ENCODE measurements at regions not wholly inside any gene's neighbourhood (a gene's known extent, or its start where the extent isn't known, plus 50 kb on each side); places are given as distances from the start of the nearest gene placed in this dataset.

DNA sequence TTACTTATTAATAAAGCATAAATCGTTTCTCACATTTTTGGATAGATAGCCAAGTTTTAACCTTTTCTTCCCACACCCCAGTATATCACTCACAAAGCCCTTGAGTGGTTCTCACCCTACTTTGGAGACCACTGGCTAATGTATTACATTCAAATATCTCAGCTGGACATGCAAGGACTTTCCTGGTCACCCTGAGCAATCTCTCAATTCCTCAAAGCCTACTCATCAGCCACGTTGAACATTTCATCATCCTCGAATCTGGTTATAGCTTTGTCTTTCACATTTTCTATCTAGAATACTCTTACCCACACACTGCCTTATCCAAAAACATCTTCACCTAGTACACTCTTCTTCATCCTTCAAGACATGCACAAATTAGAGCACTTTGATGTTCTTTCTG is 71.1 kb upstream of the MAPRE2 start:
- H3K4me3 ChIP-seq (ENCODE audit: low read length), result no peak overlapping the region
- DNase-seq (ENCODE audit: low read depth), result peak; percentile 25
- TF ChIP-seq, protein P1, sequence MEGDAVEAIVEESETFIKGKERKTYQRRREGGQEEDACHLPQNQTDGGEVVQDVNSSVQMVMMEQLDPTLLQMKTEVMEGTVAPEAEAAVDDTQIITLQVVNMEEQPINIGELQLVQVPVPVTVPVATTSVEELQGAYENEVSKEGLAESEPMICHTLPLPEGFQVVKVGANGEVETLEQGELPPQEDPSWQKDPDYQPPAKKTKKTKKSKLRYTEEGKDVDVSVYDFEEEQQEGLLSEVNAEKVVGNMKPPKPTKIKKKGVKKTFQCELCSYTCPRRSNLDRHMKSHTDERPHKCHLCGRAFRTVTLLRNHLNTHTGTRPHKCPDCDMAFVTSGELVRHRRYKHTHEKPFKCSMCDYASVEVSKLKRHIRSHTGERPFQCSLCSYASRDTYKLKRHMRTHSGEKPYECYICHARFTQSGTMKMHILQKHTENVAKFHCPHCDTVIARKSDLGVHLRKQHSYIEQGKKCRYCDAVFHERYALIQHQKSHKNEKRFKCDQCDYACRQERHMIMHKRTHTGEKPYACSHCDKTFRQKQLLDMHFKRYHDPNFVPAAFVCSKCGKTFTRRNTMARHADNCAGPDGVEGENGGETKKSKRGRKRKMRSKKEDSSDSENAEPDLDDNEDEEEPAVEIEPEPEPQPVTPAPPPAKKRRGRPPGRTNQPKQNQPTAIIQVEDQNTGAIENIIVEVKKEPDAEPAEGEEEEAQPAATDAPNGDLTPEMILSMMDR (IDR thresholded peaks at IDR 0.05; ENCODE audit: insufficient read depth, low read depth, low read length, missing control alignments), result no peak

DNA sequence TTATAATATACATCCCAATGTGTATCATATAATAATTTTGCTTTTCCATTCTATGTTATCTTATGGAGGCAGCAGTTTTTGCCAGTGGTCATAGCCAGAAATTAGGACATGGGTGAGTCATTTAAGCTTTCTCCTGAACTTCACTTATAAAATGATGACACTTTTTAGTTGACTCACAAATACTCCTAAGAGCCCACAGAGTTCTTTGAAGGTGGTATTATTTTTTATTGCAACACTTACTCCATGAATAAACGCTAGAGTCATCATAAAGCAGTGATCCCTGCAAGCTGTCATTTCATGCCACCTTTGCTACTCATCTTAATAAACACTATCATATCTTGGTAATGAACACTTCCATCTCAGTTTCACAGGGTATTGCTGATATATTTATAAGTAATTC is 69.9 kb upstream of the MAPRE2 start:
- H3K4me3 ChIP-seq (ENCODE audit: low read length), result no peak overlapping the region
- peak; percentile 68 for DNase-seq (ENCODE audit: low read depth)
- TF ChIP-seq, protein P1 (IDR thresholded peaks at IDR 0.05; ENCODE audit: insufficient read depth, low read depth, low read length, missing control alignments), result no peak

DNA sequence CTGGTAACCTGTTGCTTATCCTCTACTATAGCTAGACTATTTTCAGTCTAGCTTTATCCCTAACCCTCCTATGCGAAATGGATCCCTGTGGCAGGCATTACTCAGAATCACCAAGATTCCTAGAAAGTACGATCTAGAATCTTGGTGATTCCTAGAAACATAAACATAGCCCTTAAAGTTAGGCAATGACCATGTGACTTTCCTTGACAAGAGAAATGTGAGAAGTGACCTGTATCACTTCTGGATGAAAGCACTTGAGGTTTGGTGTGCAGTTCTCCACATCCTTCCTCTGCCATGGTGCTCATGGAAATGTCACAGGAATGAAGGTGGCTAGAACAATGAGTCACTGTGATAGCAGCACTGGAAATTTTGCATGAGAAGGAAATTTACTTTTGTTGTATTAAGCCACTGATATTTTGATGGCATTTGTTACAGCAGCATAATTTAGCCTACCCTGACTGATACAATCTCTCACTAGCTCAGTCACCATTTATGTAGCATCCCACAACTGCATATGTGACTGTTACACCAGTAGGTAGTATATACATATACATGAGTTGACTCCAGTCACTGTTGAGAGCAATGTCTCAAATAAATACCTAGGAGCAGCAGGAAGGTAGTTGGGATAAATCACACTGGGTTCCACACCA is 68.3 kb upstream of the MAPRE2 start:
- DNase-seq (ENCODE audit: low read depth), result no peak
- TF ChIP-seq, protein P1 (IDR thresholded peaks at IDR 0.05; ENCODE audit: insufficient read depth, low read depth, low read length, missing control alignments), result no peak
- H3K4me3 ChIP-seq (ENCODE audit: low read length), result no peak overlapping the region

DNA sequence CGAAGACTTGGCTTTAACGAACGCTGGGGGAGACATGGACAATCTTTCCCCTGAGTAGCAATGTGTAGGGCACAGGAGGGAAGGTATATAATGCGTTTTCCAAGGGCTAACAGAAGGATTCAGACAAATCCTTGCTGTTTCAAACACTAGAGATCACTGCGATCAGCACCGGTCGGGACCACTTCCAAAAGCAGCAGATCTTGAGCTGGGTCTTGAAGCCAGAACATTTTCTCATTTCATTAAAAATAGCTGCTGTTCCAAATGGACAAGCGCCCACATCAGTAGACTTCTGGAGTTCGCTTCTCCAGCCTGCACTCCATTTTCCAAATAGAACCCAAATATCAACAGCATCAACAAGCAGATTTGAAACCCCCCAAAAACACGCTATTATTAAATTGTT is 65.1 kb upstream of the MAPRE2 start:
- no peak overlapping the region for H3K4me3 ChIP-seq (ENCODE audit: low read length)
- DNase-seq (ENCODE audit: low read depth), result no peak
- TF ChIP-seq, protein P1 (IDR thresholded peaks at IDR 0.05; ENCODE audit: insufficient read depth, low read depth, low read length, missing control alignments), result no peak

DNA sequence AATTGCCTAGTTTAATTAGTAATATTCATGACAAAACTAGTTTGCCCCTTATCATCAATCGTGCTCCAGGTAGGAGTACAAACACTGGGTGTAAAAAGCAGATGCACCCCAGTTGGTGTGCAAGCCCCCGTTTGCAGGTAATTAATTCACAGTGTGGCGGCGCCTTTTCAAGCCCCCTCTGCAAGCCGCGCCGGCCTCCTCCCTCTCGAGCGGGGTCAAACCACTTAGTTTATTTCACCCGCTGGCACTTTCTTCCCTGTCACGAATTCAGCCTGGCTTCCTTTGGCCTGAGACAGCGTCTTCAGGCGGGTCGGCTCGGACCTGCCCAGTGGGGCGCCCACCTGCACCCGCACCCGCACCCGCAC is 64.7 kb upstream of the MAPRE2 start:
- no peak for DNase-seq (ENCODE audit: low read depth)
- TF ChIP-seq, protein P1 (IDR thresholded peaks at IDR 0.05; ENCODE audit: insufficient read depth, low read depth, low read length, missing control alignments), result no peak
- peak overlapping the region; percentile 18 for H3K4me3 ChIP-seq (ENCODE audit: low read length)

DNA sequence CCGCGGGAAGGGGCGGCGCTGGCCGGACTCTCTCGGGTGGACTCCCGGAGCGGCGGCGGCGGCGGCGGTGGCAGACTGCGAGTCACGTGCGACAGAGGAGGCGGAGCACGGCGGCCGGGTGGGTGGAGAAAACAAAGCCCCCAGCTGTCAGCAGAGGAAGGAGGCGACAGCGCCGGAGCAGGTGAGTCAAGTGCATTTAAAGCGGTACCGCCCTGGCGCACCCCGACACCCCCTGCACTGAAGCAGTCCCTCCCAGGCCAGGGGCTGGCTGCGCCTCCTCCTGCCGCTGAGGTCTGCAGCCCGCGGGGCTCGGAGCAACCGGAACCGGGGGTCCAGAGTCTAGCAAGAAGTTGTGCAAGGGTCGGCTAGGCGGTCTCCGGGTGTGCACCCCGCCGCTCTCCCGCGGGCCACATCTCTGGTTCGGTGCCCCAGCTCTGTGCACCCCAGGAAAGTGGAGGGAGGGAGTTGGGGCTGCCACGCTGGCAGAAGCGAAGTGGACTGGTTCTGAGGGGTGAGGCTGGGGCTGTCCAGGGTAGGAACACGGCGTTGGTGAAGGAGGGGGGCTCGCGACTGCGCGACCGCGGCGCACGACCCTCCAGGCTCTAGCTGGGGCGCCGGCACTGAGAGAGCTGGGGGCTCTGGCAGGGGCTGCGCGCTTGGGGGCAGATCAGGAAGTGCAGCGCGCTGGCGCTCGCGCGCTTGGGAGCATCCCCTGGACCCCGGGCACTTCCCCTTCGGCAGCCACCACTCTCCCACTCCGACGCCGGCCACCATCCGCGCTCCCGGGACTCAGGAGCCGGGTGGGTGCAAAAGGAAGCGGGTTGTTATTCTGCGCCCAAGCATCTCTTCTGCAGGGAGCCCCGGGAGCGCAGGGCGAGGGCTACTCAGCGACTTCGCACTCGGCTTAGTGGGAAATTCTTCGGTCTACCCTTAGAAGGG is 64.0 kb upstream of the MAPRE2 start:
- DNase-seq (ENCODE audit: low read depth), result peak; percentile 24
- H3K4me3 ChIP-seq (ENCODE audit: low read length), result peak overlapping the region; percentile 44
- TF ChIP-seq, protein P1 (IDR thresholded peaks at IDR 0.05; ENCODE audit: insufficient read depth, low read depth, low read length, missing control alignments), result no peak
